ENCODE measurements at regions not wholly inside any gene's neighbourhood (a gene's known extent, or its start where the extent isn't known, plus 50 kb on each side); places are given as distances from the start of the nearest gene placed in this dataset.

- DNase-seq, result no peak
Observed at GRCh38 chr4:71162386-71162785, 168.9 kb downstream of the DCK start.

GRCh38 chr4:71163317-71163716 lies 169.9 kb downstream of the DCK start:
- no peak for DNase-seq

DNA sequence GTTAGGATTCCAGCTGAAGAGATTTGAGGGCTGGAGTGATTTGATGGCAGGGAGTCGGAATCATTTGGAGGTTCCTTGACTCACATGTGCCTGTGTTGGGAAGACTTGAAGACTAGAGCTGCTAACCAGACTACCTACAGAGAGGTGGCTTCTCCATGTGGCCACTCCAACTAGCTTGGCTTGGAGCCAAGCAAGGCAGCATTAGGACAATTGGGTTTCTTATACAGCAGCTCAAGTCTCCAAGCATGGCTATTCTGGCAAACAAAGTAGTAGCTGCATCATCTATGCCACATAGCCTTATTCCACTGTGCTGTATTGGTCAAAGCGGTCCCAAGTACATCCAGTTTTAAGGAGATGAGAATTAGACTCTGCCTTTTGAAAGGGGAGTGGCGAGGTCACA lies 171.7 kb upstream of the SLC4A4 start:
- DNase-seq, result no peak

GRCh38 chr4:71171592-71171991 lies 167.2 kb upstream of the SLC4A4 start:
- no peak for DNase-seq

DNA sequence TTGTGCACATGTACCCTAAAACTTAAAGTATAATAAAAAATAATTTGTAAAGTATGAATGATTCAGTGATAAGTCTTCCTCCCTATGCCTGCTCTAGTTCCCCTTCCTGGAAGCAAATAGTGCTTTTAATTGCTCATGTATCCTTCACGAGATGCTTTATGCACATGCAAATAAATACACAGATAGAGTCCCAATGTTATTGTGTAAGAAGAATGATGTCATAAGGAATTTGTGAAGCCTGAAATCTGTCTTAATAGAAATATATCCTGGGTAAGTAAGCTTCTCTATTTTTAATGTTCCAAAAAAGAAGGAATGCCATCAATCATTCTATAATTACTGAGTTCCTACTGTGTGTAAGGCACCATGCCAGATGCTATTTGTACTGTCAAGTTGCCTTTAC lies 157.5 kb upstream of the SLC4A4 start:
- DNase-seq, result no peak

GRCh38 chr4:71184195-71184781 lies 154.5 kb upstream of the SLC4A4 start:
- DNase-seq, result no peak

DNA sequence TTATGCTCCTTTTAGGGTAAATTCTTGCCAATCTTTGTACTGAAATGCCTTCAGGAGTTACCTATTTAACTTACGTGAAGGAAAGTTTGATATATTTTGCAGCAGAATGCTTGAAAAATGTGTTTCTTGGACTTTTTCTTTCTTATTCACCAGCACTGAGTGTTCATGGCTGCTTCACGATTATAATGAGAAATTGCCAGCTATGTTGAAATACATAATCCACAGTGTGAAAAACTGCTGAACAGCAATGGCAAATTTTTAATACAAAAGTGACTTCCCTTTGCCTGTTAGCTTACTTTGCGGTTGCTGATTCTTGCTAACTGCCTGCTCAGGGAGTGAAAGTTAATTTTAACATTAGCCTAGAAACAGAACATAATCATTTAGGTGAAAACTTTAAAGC lies 153.8 kb upstream of the SLC4A4 start:
- no peak for DNase-seq

DNA sequence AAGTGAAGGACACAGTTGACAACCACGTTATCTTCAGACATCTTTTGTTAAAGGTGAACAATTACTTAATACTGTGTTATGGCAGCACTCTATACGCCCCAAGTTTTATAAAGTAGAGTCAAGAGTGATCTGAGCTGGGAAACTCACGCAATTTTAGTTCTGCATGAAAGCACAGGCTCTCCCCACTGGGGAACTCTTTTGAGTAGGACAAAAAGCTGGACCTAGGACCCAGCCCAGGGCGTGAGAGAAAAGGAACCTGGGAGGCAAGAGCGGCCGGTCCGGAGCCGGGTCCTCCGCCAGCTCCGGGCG lies 152.6 kb upstream of the SLC4A4 start:
- no peak for DNase-seq

- no peak for DNase-seq
Observed at GRCh38 chr4:71186566-71187403, 152.0 kb upstream of the SLC4A4 start.

DNA sequence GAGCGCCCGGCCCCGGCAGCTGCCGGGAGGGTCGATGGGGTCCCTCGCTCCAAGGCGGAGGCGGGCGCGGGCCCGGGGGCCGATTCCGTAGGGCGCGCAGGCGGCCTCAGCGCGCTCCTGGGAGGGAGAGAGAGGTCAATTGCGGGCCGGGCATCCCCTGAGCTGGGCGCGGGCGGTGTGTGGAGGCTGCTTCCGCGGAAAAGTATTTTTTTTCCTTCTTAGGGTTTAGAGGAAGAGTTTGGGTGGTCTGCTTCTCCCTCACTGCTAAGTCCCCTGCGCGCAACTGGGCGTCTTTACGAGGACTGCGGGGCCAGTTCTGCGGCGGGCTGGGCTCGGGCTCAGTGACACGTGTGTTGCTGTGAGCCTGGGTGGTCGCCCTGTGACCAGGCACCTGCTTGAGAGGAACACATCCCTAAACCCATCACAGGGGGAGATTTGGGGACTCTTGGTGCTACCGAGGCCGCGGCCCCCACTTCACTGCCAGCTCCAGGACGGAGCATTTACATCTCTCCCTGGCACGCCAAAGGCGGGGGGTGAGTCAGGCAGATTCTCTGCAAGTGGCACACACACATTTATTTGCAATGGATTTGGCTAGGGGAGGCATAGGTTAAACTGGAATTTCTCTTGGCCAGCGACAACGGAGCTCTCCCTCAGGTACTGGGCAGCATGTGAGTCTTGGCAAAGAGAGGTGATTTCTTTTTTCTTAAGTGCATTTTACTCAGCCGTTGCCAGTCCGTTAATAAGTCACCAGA lies 151.2 kb upstream of the SLC4A4 start:
- no peak for DNase-seq

- no peak for DNase-seq
Observed at GRCh38 chr4:71188156-71188640, 150.6 kb upstream of the SLC4A4 start.

DNA sequence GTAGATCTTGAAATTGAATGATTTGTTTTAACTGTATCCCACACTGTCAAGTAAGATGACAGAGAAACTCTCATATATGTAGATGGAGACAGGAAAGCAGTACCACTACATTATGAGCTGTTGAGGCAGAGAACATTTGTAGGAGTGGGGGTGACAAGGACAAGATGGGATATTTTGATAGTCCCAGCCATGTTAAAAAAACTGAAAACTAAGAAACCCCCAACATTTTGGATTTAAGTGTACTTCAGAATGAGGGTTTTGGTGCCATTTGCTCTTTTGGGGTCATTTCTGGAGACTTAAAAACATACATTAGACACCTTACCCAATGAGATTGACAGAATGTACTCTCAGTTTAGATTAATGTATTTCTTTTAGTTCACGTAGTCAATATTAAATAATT lies 149.9 kb upstream of the SLC4A4 start:
- DNase-seq, result no peak

DNA sequence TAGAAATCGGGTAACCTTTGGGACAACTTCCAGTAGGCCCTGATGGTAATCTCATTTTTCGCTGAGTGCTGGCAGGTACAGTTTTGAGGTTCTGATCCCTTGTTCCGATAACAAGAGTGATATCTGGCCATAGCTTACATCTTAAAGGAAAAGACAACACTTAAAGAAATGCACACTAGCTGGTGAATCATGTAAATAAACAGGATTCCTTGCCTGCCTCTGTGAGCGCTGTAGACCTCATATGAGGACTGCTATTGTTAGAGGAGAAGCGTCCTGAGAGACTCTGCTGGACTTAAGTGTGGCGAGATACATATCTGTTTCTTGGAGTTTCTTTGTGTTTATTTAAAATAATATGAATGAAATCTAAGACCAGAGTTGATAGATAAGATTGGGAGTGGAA lies 149.3 kb upstream of the SLC4A4 start:
- no peak for DNase-seq

- no peak for DNase-seq
Observed at GRCh38 chr4:71194454-71194853, 144.4 kb upstream of the SLC4A4 start.

DNA sequence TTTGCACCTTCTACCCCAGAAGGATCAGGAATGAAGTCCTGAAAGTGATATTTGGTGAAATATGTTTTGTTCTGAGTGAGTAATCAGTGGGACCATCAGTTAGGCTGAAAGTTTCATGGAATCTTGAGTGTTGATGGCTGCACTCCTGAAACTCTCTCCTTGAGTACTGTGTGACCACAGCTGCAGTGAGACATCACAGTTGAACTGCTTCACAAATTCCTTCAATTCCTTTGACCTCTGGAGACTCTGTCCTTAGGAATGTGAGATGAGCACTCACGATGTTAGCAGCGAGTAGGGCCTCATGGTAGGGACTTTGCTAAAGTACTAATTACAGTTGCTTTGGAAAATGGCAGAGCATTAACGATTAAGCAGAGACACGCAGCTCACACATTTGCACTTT lies 142.9 kb upstream of the SLC4A4 start:
- DNase-seq, result no peak

GRCh38 chr4:71198958-71199357 lies 139.9 kb upstream of the SLC4A4 start:
- DNase-seq, result no peak

DNA sequence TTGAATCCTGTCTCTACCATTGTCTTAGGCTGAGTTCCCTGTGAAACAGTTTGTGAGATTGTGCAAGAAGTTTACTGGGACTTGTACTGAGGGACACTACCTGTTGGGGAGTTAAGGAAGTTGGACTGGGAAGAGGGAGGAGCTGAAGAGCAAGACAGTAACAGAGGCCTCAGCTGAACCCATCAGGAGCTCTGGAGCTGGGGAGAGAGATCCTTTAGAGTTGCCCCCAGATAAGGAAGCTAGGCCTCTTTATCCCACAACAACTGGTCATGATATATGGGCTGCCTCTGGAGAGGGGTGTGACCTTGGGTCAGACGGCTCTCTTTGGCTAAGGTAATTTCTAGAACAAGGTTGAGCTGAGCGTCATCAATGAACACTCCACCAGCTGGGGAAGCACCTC lies 137.8 kb upstream of the SLC4A4 start:
- no peak for DNase-seq

DNA sequence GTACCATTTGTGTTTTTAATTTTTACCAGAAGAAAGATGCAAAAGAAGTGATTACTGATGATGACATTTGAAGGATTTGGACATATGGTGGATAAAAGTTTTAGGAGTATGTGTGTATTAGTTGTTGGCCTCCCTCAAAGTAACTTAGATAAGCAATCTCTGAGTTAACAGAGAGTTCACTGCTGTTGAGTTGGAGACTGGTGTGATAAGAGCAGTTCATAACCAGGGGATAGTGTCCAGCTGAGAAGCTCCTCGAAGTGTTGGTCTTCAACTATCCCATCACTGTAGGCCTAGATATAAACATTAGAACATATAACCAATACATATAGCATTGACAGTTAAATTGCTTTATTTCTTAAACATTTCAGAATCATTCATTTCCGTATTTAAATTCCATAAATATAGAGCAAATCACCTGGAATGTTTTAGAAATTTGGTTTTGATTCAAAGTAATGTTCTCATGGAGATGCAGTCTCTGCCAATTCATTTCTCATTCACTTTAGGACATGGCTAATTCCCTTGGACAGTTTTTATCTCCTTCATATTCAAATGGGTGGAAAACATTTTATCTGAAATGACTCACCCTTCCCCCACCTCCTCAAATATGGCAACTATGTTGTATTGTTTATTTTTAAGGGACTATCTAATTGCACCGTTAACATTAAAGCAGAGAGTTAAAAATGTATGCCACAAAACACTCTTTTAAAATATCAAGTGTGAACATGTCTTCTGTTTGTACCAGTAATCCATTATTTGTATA lies 136.8 kb upstream of the SLC4A4 start:
- DNase-seq, result no peak

DNA sequence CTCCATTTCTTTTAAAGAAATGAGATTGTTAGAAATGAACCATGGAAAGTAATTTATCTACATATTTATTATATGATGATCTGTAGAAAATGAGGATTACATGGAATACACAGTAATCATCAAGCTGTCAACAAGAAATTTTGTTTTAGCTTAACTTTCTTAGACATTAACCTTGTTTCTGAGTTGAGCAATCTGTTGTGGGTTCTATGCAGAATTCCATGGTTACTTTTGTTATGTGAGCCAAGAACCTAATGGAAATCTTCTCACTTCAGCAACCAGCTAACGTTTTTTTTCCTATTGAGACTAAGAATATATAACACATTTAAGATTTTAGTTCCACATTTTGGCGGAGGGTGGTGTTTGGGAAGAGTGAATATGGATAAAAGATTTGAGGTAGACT lies 136.1 kb upstream of the SLC4A4 start:
- DNase-seq, result no peak

- DNase-seq, result no peak
Observed at GRCh38 chr4:71204056-71204455, 134.8 kb upstream of the SLC4A4 start.

- DNase-seq, result no peak
Observed at GRCh38 chr4:71206763-71207162, 132.1 kb upstream of the SLC4A4 start.

GRCh38 chr4:71209161-71209560 lies 129.7 kb upstream of the SLC4A4 start:
- DNase-seq, result no peak

- no peak for DNase-seq
Observed at GRCh38 chr4:71210823-71211222, 128.0 kb upstream of the SLC4A4 start.
